ENCODE measurements at regions not wholly inside any gene's neighbourhood (a gene's known extent, or its start where the extent isn't known, plus 50 kb on each side); places are given as distances from the start of the nearest gene placed in this dataset.

DNA sequence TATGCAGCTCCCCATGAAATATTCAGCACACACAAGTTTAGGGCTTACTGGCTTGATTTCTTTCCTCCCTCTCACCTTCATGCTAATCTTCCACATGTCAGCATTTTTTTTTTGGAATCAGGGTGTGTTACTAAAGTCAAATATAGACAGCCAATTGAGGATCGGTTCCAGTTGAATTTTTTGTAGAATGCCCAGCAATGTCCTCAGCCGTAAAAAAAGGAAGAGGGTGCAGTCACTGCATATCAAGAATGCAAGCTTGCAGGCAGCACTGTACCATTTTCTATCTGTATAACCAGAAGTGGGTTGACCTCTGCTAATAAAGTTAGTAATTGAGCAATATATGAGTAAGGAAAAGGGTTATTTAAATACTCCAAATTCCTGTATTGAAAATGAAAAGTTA is 51.4 kb upstream of the CHMP2B start:
- H3K9ac ChIP-seq (ENCODE audit: low read length in 2 of 2) = no peak overlapping the region
- H3K36me3 ChIP-seq (ENCODE audit: control insufficient read depth in 2 of 2, insufficient read depth in 2 of 2, low read length in 2 of 2) = no peaks in the 10 kb centered on the region
- H3K9me3 ChIP-seq (ENCODE audit: control insufficient read depth in 2 of 2, low read length in 2 of 2) = no peaks in the 10 kb centered on the region
- no peak overlapping the region for H3K27ac ChIP-seq (ENCODE audit: low read length)
- no peak overlapping the region for H3K4me3 ChIP-seq (ENCODE audit: low read length in 2 of 2)
- H3K4me1 ChIP-seq (ENCODE audit: control insufficient read depth, insufficient read depth, low read length) = no peaks in the 10 kb centered on the region
- H3K27me3 ChIP-seq (ENCODE audit: control insufficient read depth in 1 of 2, insufficient read depth in 2 of 2, low read length in 2 of 2) = no peaks in the 10 kb centered on the region

DNA sequence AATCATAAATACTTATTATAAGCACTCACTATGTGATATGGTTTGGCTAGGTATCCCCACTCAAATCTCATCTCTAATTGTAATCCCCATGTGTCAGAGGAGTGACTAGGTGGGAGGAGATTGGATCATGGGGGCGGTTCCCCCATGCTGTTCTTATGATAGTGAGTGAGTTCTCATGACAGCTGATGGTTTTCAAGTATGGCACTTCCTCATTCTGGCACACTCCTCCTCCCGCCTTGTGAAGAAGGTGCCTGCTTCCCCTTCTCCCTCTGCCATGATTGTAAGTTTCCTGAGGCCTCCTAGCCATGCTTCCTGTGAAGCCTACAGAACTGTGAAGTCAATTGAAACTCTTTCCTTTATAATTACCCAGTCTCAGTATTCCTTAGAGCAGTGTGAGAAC is 53.3 kb upstream of the CHMP2B start:
- Histone ChIP-seq H3K9me3 (ENCODE audit: control insufficient read depth in 2 of 2, low read length in 2 of 2) (no peaks in the 10 kb centered on the region), H3K27ac (ENCODE audit: low read length) (no peak overlapping the region), H3K4me3 (ENCODE audit: low read length in 2 of 2) (no peak overlapping the region), H3K4me1 (ENCODE audit: control insufficient read depth, insufficient read depth, low read length) (no peaks in the 10 kb centered on the region), H3K36me3 (ENCODE audit: control insufficient read depth in 2 of 2, insufficient read depth in 2 of 2, low read length in 2 of 2) (no peaks in the 10 kb centered on the region), H3K27me3 (ENCODE audit: control insufficient read depth in 1 of 2, insufficient read depth in 2 of 2, low read length in 2 of 2) (no peaks in the 10 kb centered on the region), H3K9ac (ENCODE audit: low read length in 2 of 2) (no peak overlapping the region)

DNA sequence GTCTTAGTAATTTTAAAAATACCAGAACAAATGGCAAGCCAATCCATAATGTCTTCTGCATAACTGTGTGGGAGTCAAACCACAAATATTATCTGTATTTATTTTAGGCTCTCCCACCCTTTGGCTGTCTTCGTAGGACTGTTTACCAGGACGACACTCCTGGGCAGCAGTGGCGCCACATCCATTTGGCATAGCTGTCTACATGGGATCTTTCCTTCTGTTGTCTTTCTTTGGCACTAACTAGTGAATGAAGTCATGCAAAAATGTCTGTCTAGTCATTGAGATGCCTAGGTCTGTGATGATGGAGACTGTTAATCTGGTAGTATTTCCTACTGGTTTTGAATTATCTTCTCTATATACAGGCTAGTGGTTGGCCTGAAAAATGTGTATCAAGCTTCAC is 54.0 kb upstream of the CHMP2B start:
- Histone ChIP-seq H3K27ac (ENCODE audit: low read length) (no peak overlapping the region), H3K27me3 (ENCODE audit: control insufficient read depth in 1 of 2, insufficient read depth in 2 of 2, low read length in 2 of 2) (peaks cover 0 to 3% of the 10 kb centered on the region in 2 donors), H3K9ac (ENCODE audit: low read length in 2 of 2) (no peak overlapping the region), H3K4me1 (ENCODE audit: control insufficient read depth, insufficient read depth, low read length) (no peaks in the 10 kb centered on the region), H3K4me3 (ENCODE audit: low read length in 2 of 2) (no peak overlapping the region), H3K36me3 (ENCODE audit: control insufficient read depth in 2 of 2, insufficient read depth in 2 of 2, low read length in 2 of 2) (no peaks in the 10 kb centered on the region), H3K9me3 (ENCODE audit: control insufficient read depth in 2 of 2, low read length in 2 of 2) (no peaks in the 10 kb centered on the region)

DNA sequence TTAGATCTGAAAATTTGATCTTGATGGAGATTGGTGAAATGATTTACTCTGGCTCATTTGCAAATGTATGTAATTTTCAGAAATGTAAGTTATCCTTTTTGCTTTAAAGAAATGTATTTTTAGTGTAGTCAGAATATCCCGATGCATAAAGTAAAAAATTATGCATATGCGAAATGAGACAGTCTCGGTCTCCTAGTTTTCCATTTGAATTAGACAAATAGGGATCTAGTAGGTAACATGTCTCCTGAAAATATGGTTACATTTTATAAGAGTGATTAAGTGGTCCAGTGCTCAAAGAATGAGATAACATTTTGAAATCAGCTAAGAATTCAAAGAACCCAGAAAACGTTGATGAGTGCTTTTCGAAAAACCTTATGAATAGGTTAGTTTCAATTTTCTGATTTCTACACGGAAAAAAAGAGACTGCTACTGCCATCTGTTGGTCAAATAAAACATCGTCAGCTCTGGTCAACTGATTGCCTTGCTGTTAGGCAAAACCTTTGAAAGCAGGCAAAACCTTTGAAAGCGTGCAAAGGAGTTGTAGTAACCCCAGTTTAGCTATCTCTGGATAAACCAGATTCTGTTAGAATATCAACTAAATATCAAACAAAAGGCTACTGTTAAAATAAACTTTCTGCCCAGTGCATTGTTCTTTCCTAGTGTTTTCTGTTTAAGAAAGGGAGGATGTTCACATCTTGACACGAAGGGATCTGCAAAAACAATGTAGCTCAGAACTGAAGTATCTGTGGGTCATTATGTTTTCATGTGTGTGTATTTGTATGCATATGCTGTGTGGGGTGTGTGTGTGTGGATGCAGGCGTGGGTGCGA is 59.3 kb upstream of the CHMP2B start:
- H3K9ac ChIP-seq (ENCODE audit: low read length in 2 of 2) = no peak overlapping the region
- peak overlapping the region; percentile 54 to 60 for H3K4me3 ChIP-seq (ENCODE audit: low read length in 2 of 2)
- H3K4me1 ChIP-seq (ENCODE audit: control insufficient read depth, insufficient read depth, low read length) = no peaks in the 10 kb centered on the region
- no peaks in the 10 kb centered on the region for H3K36me3 ChIP-seq (ENCODE audit: control insufficient read depth in 2 of 2, insufficient read depth in 2 of 2, low read length in 2 of 2)
- H3K27ac ChIP-seq (ENCODE audit: low read length) = no peak overlapping the region
- peaks cover 0 to 4% of the 10 kb centered on the region in 2 donors for H3K27me3 ChIP-seq (ENCODE audit: control insufficient read depth in 1 of 2, insufficient read depth in 2 of 2, low read length in 2 of 2)
- no peaks in the 10 kb centered on the region for H3K9me3 ChIP-seq (ENCODE audit: control insufficient read depth in 2 of 2, low read length in 2 of 2)

DNA sequence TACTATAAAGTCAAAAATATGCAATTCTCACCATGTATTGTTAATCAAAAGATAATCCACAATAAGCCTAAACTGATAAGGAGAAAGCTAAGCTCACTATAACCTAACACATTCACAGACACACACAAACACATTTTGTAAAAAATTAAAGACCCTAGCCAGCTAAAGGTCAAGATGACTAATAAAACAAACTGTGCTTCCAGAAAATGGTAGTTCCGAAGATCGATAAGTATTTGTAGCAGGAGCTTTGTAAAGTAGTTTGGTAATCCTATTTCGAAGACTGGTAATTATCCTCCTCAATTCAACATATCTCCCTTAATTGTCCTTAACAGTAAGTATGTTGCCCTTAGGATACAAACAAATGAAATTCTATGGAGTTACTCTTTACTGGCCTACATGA is 62.9 kb upstream of the CHMP2B start:
- no peaks in the 10 kb centered on the region for H3K9me3 ChIP-seq (ENCODE audit: control insufficient read depth in 2 of 2, low read length in 2 of 2)

DNA sequence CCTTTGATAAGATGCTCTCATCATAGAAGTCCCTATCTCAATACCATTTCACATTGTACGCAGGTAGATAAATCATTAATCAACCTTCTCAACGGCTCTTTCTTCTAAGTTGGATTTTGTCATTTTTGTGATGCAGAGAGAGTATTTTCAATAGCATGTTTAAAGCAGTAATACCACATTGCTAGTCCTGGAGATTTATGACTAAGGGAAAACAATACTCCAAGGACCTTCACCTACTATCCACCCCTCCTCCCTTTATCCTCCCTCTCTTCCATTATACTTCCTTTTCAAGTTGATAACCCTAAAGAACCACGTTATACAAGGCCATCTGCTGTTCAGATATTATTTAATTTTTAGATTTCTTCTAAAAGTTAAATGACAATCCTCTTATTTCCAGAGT is 65.3 kb upstream of the CHMP2B start:
- Histone ChIP-seq H3K27me3 (ENCODE audit: control insufficient read depth in 1 of 2, insufficient read depth in 2 of 2, low read length in 2 of 2) (no peaks in the 10 kb centered on the region), H3K9me3 (ENCODE audit: control insufficient read depth in 2 of 2, low read length in 2 of 2) (no peaks in the 10 kb centered on the region), H3K36me3 (ENCODE audit: control insufficient read depth in 2 of 2, insufficient read depth in 2 of 2, low read length in 2 of 2) (no peaks in the 10 kb centered on the region), H3K4me3 (ENCODE audit: low read length in 2 of 2) (no peak overlapping the region), H3K9ac (ENCODE audit: low read length in 2 of 2) (no peak overlapping the region), H3K4me1 (ENCODE audit: control insufficient read depth, insufficient read depth, low read length) (no peaks in the 10 kb centered on the region), H3K27ac (ENCODE audit: low read length) (no peak overlapping the region)

More for the DNA sequence above, 62.9 kb upstream of the CHMP2B start:
- Histone ChIP-seq H3K9ac (ENCODE audit: low read length in 2 of 2) (no peak overlapping the region), H3K27me3 (ENCODE audit: control insufficient read depth in 1 of 2, insufficient read depth in 2 of 2, low read length in 2 of 2) (peaks cover 0 to 4% of the 10 kb centered on the region in 2 donors), H3K4me3 (ENCODE audit: low read length in 2 of 2) (no peak overlapping the region), H3K36me3 (ENCODE audit: control insufficient read depth in 2 of 2, insufficient read depth in 2 of 2, low read length in 2 of 2) (no peaks in the 10 kb centered on the region), H3K4me1 (ENCODE audit: control insufficient read depth, insufficient read depth, low read length) (no peaks in the 10 kb centered on the region), H3K27ac (ENCODE audit: low read length) (no peak overlapping the region)

DNA sequence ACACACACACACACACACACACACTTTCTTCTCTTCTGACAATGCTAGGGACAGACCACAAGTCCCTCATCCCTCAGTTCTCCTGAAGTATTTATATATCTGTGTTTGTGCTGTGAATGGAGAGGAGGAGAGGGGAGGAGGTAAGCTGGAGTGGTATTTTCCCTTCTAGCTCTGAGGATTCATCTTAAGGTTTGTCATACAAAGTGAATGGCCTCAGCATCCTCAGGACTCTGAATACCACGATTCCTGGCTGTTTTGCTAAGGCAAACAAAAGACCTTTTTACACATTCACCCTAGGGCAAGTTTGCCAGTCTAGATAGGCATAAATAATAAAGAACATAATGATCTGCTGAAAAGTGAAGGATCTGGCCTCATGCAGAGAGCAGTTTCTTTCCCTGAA is 65.7 kb upstream of the CHMP2B start:
- Histone ChIP-seq H3K27me3 (ENCODE audit: control insufficient read depth in 1 of 2, insufficient read depth in 2 of 2, low read length in 2 of 2) (no peaks in the 10 kb centered on the region), H3K9me3 (ENCODE audit: control insufficient read depth in 2 of 2, low read length in 2 of 2) (no peaks in the 10 kb centered on the region), H3K36me3 (ENCODE audit: control insufficient read depth in 2 of 2, insufficient read depth in 2 of 2, low read length in 2 of 2) (no peaks in the 10 kb centered on the region), H3K4me1 (ENCODE audit: control insufficient read depth, insufficient read depth, low read length) (no peaks in the 10 kb centered on the region), H3K27ac (ENCODE audit: low read length) (no peak overlapping the region), H3K4me3 (ENCODE audit: low read length in 2 of 2) (no peak overlapping the region), H3K9ac (ENCODE audit: low read length in 2 of 2) (no peak overlapping the region)

DNA sequence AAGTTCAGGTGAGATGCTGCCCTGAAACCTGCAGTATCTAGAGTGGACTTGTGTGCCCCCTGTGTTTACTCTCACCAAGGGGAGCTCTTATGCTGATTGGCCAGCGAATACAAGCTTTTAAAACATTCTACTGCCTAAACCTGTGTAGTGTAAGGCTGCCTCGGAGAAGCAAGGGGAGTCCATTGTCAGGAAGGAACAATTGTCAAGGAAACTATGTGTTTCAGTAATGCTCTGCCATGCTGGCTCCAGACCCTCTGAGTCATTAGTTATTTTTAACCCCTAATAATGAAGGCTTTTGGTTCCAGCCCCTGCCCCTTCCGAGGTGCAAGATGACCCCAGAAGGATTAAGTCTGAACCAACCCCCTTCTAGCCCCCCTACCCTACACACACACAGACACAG is 66.1 kb upstream of the CHMP2B start:
- Histone ChIP-seq H3K9me3 (ENCODE audit: control insufficient read depth in 2 of 2, low read length in 2 of 2) (no peaks in the 10 kb centered on the region), H3K4me3 (ENCODE audit: low read length in 2 of 2) (no peak overlapping the region), H3K27me3 (ENCODE audit: control insufficient read depth in 1 of 2, insufficient read depth in 2 of 2, low read length in 2 of 2) (no peaks in the 10 kb centered on the region), H3K36me3 (ENCODE audit: control insufficient read depth in 2 of 2, insufficient read depth in 2 of 2, low read length in 2 of 2) (no peaks in the 10 kb centered on the region), H3K4me1 (ENCODE audit: control insufficient read depth, insufficient read depth, low read length) (no peaks in the 10 kb centered on the region), H3K9ac (ENCODE audit: low read length in 2 of 2) (no peak overlapping the region), H3K27ac (ENCODE audit: low read length) (no peak overlapping the region)

DNA sequence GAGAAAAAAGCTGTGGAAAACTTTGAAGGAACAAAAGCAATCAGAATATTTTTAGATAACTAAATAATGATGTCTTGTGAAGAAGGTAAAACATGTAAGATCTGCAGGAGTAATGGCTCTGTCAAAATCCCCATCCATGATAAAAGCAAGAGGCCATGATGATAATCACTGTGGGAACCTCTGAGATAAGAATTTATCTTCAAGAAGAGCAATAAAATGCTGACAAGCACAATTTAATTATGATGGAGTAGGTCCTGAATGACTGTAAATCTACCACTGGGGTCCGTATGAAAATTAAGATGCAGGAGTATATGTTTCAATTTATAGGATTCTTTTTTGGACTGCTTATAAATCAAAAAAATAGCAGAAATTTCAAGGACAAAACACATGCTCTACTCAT is 68.3 kb upstream of the CHMP2B start:
- H3K4me3 ChIP-seq (ENCODE audit: low read length in 2 of 2) = no peak overlapping the region
- no peaks in the 10 kb centered on the region for H3K36me3 ChIP-seq (ENCODE audit: control insufficient read depth in 2 of 2, insufficient read depth in 2 of 2, low read length in 2 of 2)
- H3K27ac ChIP-seq (ENCODE audit: low read length) = no peak overlapping the region
- H3K9me3 ChIP-seq (ENCODE audit: control insufficient read depth in 2 of 2, low read length in 2 of 2) = no peaks in the 10 kb centered on the region
- H3K27me3 ChIP-seq (ENCODE audit: control insufficient read depth in 1 of 2, insufficient read depth in 2 of 2, low read length in 2 of 2) = no peaks in the 10 kb centered on the region
- H3K9ac ChIP-seq (ENCODE audit: low read length in 2 of 2) = no peak overlapping the region
- H3K4me1 ChIP-seq (ENCODE audit: control insufficient read depth, insufficient read depth, low read length) = no peaks in the 10 kb centered on the region

DNA sequence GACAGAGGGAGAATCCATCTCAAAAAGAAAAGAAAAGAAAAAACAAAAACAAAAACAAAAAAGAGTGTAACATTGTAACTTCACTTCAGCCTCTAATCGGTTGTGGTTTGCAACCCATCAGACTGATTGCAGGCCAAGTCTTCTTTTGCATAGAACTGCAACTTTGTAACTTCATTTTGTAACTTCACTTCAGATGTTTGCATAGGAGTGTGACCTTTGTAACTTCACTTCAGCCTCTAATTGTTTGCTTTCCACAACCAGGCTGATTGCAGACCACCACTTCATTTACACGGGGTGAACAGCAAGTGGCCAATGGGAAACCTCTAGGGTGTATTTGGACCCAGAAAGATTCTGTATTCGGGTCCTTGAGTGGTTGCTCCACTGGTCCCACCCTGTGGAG is 79.1 kb upstream of the CHMP2B start:
- Histone ChIP-seq H3K27ac (ENCODE audit: low read length) (no peak overlapping the region), H3K36me3 (ENCODE audit: control insufficient read depth in 2 of 2, insufficient read depth in 2 of 2, low read length in 2 of 2) (no peaks in the 10 kb centered on the region), H3K27me3 (ENCODE audit: control insufficient read depth in 1 of 2, insufficient read depth in 2 of 2, low read length in 2 of 2) (peaks cover 0 to 2% of the 10 kb centered on the region in 2 donors), H3K4me3 (ENCODE audit: low read length in 2 of 2) (no peak overlapping the region), H3K9ac (ENCODE audit: low read length in 2 of 2) (no peak overlapping the region), H3K9me3 (ENCODE audit: control insufficient read depth in 2 of 2, low read length in 2 of 2) (no peaks in the 10 kb centered on the region), H3K4me1 (ENCODE audit: control insufficient read depth, insufficient read depth, low read length) (no peaks in the 10 kb centered on the region)

DNA sequence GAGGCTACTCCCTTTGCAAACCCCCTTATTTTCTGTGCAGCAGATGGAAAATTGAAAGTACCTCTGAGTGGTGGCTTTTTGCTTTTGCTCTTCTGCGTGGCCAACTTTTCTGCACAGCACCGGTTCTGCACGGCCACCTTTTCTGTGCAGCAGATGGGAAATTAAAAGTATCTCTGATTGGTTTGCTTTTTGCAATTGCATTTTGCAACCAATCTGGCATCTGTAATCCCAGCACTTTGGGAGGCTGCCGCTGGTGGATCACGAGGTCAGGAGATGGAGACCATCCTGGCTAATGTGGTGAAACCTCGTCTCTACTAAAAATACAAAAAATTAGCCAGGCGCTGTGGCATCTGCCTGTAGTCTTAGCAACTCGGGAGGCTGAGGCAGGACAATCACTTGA is 79.5 kb upstream of the CHMP2B start:
- H3K9me3 ChIP-seq (ENCODE audit: control insufficient read depth in 2 of 2, low read length in 2 of 2) = no peaks in the 10 kb centered on the region
- no peaks in the 10 kb centered on the region for H3K4me1 ChIP-seq (ENCODE audit: control insufficient read depth, insufficient read depth, low read length)
- no peak overlapping the region for H3K27ac ChIP-seq (ENCODE audit: low read length)
- H3K4me3 ChIP-seq (ENCODE audit: low read length in 2 of 2) = no peak overlapping the region
- H3K9ac ChIP-seq (ENCODE audit: low read length in 2 of 2) = no peak overlapping the region
- H3K27me3 ChIP-seq (ENCODE audit: control insufficient read depth in 1 of 2, insufficient read depth in 2 of 2, low read length in 2 of 2) = peaks cover 0 to 2% of the 10 kb centered on the region in 2 donors
- H3K36me3 ChIP-seq (ENCODE audit: control insufficient read depth in 2 of 2, insufficient read depth in 2 of 2, low read length in 2 of 2) = no peaks in the 10 kb centered on the region

Data from stomach smooth muscle (tissue), 2 donors.